ENCODE measurements at regions not wholly inside any gene's neighbourhood (a gene's known extent, or its start where the extent isn't known, plus 50 kb on each side); places are given as distances from the start of the nearest gene placed in this dataset.

- no peak for DNase-seq (ENCODE audit: low spot score)
Observed at GRCh38 chr22:48805516-48805915, 1022.2 kb downstream of the BRD1 start.

DNA sequence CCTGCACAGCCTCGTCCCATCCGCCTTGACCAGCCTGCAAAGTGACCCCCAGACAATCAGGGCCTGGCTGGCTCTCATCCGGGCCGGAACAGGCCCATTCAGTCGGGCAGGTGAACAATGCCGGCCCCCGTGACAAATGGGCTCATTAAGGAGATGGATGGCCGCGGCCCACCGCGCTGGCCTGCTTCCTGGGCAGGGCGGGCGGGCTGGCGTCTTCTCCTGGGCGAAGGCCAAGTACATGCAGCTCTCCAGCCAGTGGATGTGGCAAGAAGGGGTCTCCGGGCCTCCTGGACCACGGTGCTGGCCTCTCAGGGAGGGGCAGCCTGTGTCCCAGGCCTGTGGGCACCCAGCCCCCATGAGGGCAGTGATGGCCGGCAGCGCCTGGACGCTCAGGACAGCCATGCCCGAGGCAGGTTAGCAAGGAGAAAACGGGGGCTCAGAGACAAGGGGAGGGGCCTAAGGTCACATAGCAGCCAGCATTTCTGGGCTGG lies 1022.8 kb downstream of the BRD1 start:
- no peak for DNase-seq (ENCODE audit: low spot score)

DNA sequence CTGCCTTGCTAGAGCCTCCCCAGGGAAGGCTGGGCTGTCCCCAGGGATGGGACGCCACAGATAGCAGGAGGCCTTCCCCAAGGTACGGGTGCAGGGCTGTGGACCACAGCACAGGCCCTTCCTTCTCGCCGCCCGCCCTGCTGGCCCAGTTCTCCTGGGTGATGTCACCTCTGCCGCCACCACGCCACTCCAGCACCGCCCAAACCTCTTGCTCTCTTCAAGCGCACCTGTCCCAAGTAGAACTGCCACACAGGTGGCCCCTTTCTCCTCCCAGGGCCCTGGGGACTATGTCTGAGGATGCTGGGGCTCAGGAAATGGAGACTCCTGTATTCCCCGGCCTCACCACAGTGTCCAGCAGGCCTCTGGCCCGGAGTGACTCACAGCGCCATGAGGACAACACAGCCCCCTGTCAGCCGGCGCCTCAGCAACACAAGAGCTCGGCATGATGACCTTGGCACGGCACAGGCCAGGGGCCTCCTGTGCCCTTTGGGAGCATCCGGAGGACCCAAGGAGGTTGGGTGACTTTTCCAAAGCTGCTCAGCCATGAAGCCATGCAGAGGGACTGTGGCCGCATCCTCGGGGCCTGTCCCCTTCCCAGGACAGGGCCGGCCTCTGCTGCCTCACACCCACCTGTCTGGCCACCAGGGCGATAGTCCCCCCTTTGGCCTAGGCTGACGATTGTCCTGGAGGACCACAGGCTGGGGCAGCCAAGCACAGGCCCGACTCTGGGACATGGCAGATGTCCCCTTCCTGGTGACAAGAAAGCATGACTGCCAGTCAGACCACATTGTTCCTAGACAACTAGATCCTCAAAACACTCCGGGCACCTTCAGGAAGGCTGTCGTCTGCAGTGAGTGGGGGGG lies 1023.5 kb downstream of the BRD1 start:
- no peak for DNase-seq (ENCODE audit: low spot score)

- no peak for DNase-seq (ENCODE audit: low spot score)
Observed at GRCh38 chr22:48803171-48803947, 1024.3 kb downstream of the BRD1 start.

DNA sequence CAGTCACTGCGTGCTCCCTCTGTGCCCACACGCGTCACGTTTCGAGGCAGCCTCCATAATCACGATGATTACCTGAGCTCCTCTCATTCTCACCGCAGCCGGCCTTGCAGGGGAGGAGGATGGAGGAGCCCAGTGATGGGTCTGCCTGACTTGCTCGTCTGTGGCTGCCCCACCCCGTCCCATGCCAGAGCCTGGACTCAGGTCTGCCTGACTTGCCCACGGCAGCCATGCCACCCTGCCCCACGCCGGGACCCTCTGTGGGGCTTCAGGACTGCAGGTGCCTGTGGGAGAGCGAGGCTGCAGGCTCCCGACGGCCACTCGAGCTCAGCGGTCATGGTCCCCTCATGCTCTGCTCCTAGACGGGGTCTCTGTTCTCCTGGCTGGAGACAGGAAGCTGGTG lies 1025.1 kb downstream of the BRD1 start:
- DNase-seq (ENCODE audit: low spot score): no peak

- DNase-seq (ENCODE audit: low spot score): no peak
Observed at GRCh38 chr22:48800886-48801607, 1026.6 kb downstream of the BRD1 start.

DNA sequence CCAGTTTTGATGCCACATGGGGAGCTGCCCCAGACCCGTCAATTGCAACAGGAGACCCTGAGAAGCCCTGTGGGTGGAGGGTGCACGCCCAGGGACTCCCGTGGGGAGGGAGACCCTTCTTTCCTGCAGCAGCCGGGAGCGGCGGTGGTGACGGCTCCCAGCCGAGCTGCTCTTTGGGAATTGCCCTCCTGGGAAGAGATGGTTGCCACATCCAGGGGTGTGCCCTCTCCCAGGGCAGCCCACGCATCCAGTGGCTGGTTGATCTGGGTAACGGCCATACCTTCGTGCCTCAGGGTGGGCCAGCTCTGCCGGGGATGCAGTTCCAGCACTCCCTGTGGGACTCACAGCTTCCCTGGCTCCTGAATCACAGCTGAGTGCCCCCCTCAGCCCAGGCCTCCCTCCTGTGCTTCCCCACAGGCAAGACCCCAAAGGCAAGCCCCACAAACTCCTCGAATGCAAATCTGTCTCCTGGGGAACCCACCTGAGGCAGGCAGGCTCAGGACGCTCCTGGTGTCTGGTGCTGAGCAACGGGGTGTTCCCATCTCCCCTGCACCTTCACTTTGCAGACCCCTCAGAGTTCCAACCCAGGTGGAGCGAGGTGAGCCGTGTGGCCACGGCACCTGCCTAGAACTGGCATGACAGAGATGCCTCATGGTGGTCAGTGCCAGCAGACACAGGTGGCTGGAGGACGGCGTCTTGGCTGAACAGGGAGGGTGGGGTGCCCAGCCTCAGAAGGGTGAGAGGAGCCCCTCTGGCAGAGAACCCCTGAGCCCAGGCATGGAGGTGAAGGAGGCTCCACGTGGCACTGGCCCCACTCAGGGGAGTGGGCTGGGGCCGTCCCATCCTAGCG lies 1027.4 kb downstream of the BRD1 start:
- no peak for DNase-seq (ENCODE audit: low spot score)

GRCh38 chr22:48799227-48799970 lies 1028.3 kb downstream of the BRD1 start:
- DNase-seq (ENCODE audit: low spot score): no peak

- no peak for DNase-seq (ENCODE audit: low spot score)
Observed at GRCh38 chr22:48798281-48799226, 1029.1 kb downstream of the BRD1 start.

GRCh38 chr22:48797731-48798130 lies 1029.9 kb downstream of the BRD1 start:
- no peak for DNase-seq (ENCODE audit: low spot score)

DNA sequence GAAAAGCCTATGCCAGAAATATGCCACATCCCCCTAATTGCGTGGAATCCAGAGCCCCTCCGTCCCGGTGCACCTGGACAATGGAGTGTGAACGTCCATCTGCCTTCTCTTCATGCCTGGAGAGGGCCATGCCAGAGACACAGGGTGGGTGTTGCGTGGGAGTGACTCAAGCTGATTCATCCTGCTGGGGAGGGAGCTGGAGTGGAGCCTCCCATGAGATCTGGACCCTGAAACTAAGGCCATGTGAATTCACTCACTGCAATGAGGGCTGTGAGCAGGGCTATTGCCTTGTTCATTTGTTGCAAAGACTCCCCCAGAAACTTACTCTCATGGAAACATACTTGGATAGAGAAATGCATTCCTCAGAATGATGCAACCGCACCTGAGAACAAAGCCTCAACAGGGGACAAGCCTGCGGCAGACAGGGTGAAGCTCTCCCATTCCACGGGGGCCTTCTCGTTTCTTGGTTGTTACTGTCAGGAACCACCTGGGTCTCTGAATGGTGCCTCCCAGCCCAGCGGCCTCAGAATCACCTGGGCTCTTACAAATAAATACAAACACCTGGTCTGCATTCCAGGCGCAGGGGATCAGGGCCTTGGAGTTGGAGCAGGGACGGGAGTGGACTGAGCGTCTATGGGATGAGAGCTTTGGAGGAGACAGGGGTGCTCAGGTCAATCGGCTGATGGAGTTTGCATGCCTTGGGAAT lies 1031.2 kb downstream of the BRD1 start:
- no peak for DNase-seq (ENCODE audit: low spot score)

- no peak for DNase-seq (ENCODE audit: low spot score)
Observed at GRCh38 chr22:48795664-48796063, 1032.0 kb downstream of the BRD1 start.

GRCh38 chr22:48794906-48795305 lies 1032.8 kb downstream of the BRD1 start:
- no peak for DNase-seq (ENCODE audit: low spot score)

DNA sequence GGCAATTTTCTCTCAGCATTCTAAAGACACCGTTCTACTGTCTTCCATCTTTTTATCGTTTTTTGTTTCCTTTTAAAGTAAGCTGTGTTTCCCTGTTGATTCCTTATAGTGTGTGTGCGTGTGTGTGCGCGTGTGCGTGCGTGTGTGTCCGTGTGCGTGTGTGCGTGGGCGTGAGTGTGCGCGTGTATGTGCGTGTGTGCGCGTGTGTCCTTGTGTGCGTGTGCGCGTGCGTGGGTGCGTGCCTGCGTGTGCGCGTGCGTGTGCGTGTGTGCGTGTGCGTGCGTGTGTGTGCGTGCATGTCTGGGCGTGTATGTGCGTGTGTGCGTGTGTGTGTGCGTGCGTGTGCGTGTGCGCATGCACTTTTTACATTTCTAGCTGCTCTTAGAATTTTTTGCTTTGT lies 1033.7 kb downstream of the BRD1 start:
- DNase-seq (ENCODE audit: low spot score): no peak

DNA sequence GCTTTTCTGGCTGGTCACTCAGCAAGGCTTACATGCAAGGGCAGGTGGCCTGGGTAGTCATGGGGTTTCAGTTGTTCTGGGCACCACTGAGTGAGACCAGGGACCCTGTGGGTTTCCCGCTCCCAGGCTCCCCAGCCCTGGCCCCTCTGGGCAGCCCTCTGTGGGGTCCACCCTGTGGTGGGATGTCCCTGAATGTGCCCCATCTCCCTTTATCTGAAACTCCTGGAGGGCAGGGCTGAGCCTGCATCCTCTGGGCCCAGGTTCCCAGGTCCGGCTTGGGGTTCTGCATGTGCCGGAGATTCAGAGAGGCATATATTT lies 1041.0 kb downstream of the BRD1 start:
- DNase-seq (ENCODE audit: low spot score): no peak

- no peak for DNase-seq (ENCODE audit: low spot score)
Observed at GRCh38 chr22:48785792-48786678, 1041.6 kb downstream of the BRD1 start.

DNA sequence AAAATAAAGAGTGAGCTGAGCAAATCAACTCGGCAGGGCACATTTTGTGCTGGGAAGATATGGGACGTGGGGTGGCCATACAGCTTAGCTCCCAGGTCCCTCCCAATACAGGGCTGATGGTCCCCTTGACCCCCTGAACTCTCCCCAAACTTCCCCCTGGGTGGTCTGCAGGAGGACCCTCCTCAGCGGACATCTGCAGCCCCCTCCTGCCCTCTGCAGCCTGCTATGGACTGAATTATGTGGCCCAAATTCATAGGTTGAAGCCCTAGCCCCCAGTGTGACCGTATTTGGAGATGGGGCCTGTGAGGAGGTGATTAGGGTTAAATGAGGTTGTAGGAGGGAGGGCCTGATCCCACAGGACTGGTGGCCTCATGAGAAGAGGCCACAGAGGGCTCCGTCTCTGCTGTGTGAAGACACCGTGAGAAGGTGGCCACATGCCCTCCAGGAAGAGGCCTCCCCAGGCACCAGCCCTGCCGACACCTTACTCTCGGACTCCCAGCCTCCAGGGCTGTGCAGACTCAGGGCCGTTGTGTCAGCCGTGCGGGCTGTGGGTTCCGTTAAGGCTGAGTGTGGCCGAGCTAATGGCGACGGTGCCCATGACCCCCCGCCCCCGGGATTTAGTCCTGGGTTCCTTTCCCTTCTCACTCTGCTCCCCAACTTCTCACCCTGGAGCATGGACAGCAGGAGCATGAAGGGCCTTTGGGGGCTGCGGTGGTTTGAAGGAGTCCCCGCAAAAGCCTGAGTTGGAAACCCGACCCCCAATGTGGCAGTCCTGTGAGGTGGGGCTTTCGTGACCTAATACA lies 1042.8 kb downstream of the BRD1 start:
- DNase-seq (ENCODE audit: low spot score): no peak

Data from HT-29 (cell line).